ENCODE measurements at regions not wholly inside any gene's neighbourhood (a gene's known extent, or its start where the extent isn't known, plus 50 kb on each side); places are given as distances from the start of the nearest gene placed in this dataset.

- DNase-seq: no peak
Observed at GRCh38 chr6:91580635-91581034, 993.8 kb upstream of the MAP3K7 start.

- no peak for DNase-seq
Observed at GRCh38 chr6:91575032-91575431, 988.2 kb upstream of the MAP3K7 start.

GRCh38 chr6:91573826-91574416, 987.0 kb upstream of the MAP3K7 start:
- no peak for DNase-seq

GRCh38 chr6:91572878-91573277, 986.0 kb upstream of the MAP3K7 start:
- no peak for DNase-seq

- DNase-seq: no peak
Observed at GRCh38 chr6:91569071-91569470, 982.2 kb upstream of the MAP3K7 start.

GRCh38 chr6:91566467-91566866, 979.6 kb upstream of the MAP3K7 start:
- DNase-seq: no peak

- no peak for DNase-seq
Observed at GRCh38 chr6:91565207-91565606, 978.3 kb upstream of the MAP3K7 start.

GRCh38 chr6:91562955-91563354, 976.1 kb upstream of the MAP3K7 start:
- DNase-seq: no peak

GRCh38 chr6:91560409-91560808, 973.5 kb upstream of the MAP3K7 start:
- no peak for DNase-seq

- no peak for DNase-seq
Observed at GRCh38 chr6:91540902-91541301, 954.0 kb upstream of the MAP3K7 start.

GRCh38 chr6:91539456-91539855, 952.6 kb upstream of the MAP3K7 start:
- DNase-seq: no peak

- DNase-seq: no peak
Observed at GRCh38 chr6:91538622-91539021, 951.8 kb upstream of the MAP3K7 start.

- no peak for DNase-seq
Observed at GRCh38 chr6:91534614-91535013, 947.7 kb upstream of the MAP3K7 start.

GRCh38 chr6:91523511-91523910, 936.6 kb upstream of the MAP3K7 start:
- no peak for DNase-seq

GRCh38 chr6:91521999-91522398, 935.1 kb upstream of the MAP3K7 start:
- DNase-seq: no peak

GRCh38 chr6:91509711-91510110, 922.8 kb upstream of the MAP3K7 start:
- DNase-seq: no peak

- DNase-seq: no peak
Observed at GRCh38 chr6:91509039-91509438, 922.2 kb upstream of the MAP3K7 start.

- DNase-seq: no peak
Observed at GRCh38 chr6:91506509-91506908, 919.6 kb upstream of the MAP3K7 start.

GRCh38 chr6:91505199-91505598, 918.3 kb upstream of the MAP3K7 start:
- no peak for DNase-seq

GRCh38 chr6:91501930-91502329, 915.1 kb upstream of the MAP3K7 start:
- DNase-seq: no peak

GRCh38 chr6:91500689-91501303, 913.9 kb upstream of the MAP3K7 start:
- DNase-seq: no peak

GRCh38 chr6:91498576-91498975, 911.7 kb upstream of the MAP3K7 start:
- DNase-seq: no peak

GRCh38 chr6:91497770-91498169, 910.9 kb upstream of the MAP3K7 start:
- no peak for DNase-seq

GRCh38 chr6:91490671-91491301, 903.9 kb upstream of the MAP3K7 start:
- no peak for DNase-seq

All from NCI-H2227 treated with DMSO at 0.1 percent for 48 hours (cell line).